Inferior parietal cortex (tissue), 1 donor: ENCODE measurements at regions not wholly inside any gene's neighbourhood (a gene's known extent, or its start where the extent isn't known, plus 50 kb on each side); places are given as distances from the start of the nearest gene placed in this dataset.

Experiments
- DNase-seq: peaks from one replicate; pipeline ENCODE4 v3.0.0-alpha.2; 2016; ENCODE audit errors: extremely low spot score

DNA sequence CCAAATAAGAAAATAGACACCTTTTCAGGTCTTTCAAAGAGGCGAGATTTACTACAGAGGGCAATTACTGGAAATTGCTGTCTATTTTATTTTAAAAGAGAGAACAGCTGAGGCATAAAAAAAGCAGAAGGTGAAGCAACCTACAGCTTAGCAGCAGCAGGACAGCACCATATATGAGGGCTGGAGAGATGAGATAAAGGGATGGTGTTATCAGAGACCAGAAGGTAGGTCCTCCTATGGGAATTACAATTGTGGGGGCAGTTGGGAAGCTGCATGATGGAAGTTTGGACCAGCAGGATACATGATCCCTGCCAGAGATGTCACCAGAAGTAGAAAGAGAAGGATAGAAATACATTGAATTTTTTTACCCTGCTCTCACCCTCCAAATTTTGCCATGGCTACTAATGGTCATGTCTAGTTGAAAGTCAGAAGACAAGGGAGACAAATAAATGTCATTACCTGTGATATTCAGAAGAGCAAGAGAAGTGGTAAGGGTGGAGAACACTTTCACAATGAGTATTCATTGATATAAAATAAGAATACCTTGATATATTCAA lies 77.2 kb upstream of the CALCR start:
- DNase-seq, result no peak

- DNase-seq, result no peak
These were observed 72.0 kb upstream of the CALCR start for GRCh38 chr7:93646538-93646937.

DNA sequence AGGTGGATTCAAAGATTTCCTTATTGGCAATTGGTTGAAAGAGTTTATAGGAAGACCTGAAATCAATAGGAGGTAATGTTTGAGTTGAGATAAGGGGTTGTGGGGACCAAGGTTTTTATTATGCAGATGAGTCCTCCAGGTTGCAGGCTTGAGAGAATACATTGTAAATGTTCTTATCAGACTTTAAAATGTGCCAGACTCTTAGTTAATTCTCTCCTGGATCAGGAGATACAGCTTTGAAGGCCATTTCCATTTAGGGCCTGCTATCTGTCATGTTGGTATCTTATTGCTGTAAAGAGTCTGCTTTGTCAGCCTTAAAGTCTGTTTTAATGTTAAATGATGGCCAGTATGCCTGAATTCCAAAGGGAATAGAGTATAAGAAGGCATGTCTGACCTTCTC lies 61.8 kb upstream of the CALCR start:
- no peak for DNase-seq

GRCh38 chr7:93632371-93632770 lies 57.8 kb upstream of the CALCR start:
- no peak for DNase-seq

GRCh38 chr7:93629291-93629801 lies 54.8 kb upstream of the CALCR start:
- no peak for DNase-seq

GRCh38 chr7:93626869-93627268 lies 52.3 kb upstream of the CALCR start:
- no peak for DNase-seq
